AG09309 (cell line): ENCODE measurements at regions not wholly inside any gene's neighbourhood (a gene's known extent, or its start where the extent isn't known, plus 50 kb on each side); places are given as distances from the start of the nearest gene placed in this dataset.

Experiments used
- DNase-seq: peaks from one replicate; pipeline ENCODE4 v3.0.0-alpha.2; 2010; ENCODE audit warnings: low read depth
- H3K4me3 ChIP-seq: 2 replicates; pipeline ENCODE4 v1.5.1; 2011; ENCODE audit warnings: mild to moderate bottlenecking, low read depth, low read length, moderate library complexity; ENCODE audit not compliant: control insufficient read depth
- CTCF ChIP-seq: IDR thresholded peaks from 2 replicates; pipeline ENCODE4 v1.5.1; 2011; ENCODE audit warnings: mild to moderate bottlenecking, low read depth, low read length, inconsistent platforms; ENCODE audit not compliant: insufficient read depth, control insufficient read depth; ENCODE audit errors: missing control alignments

- DNase-seq, result no peak
- no peak for TF ChIP-seq CTCF
- H3K4me3 ChIP-seq, result no peak overlapping the region
Measured at GRCh38 chr18:6646801-6647200, 82.7 kb upstream of the ARHGAP28 start.

GRCh38 chr18:6648581-6648980 is 80.9 kb upstream of the ARHGAP28 start:
- DNase-seq, result no peak
- no peak for TF ChIP-seq CTCF
- no peak overlapping the region for H3K4me3 ChIP-seq

DNA sequence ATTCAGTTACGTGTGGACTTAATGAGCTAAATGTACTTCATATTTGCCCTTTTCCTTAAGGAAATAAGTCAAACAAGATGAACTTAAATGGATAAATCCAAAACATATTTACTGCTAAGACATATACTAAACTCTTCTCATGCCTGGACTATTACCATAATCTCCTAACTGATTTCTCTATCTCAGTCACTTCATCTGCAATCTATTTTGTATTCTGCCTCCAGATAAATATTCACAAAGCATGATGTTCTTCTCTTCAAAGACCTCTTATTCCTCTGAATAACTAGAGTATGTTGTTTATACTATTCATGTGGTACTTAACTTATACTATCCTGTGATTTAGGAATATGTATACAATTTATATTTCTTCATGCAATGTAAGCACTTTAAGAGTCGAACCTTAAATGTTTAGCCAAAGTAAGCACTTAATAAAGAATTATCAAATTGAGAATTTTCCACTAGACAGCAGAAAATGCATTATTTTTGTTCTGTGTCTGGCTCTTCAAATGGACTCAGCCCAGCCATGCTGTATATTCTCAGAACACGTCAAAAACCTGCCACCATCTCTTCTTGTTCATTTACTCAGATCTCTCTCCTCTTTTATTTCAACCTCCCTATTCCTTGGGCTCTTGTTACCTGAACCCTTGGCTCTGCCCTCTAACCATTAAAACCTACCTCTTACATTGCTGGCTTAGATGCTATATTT is 79.9 kb upstream of the ARHGAP28 start:
- DNase-seq, result no peak
- H3K4me3 ChIP-seq, result no peak overlapping the region
- no peak for TF ChIP-seq CTCF

DNA sequence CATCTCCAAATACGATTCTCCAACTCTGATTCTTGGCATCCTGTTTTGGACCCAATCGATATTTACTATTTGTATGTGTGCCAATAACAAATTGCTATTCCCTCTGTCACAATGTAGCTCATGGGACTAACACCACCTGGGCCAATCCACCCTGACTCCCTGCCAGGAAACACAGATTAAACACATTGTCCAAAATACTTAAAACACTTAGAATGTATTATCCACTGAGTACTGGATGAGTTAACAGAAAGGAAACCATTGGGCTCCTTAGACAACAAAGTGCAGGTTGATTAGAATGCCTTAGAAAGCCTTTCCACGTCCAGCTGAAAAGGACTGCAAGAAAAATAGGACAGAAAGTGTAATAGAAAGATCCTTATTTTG is 79.4 kb upstream of the ARHGAP28 start:
- H3K4me3 ChIP-seq, result no peak overlapping the region
- no peak for DNase-seq
- no peak for TF ChIP-seq CTCF

GRCh38 chr18:6650747-6651146 is 78.8 kb upstream of the ARHGAP28 start:
- H3K4me3 ChIP-seq, result no peak overlapping the region

GRCh38 chr18:6652098-6652497 is 77.4 kb upstream of the ARHGAP28 start:
- no peak overlapping the region for H3K4me3 ChIP-seq
- TF ChIP-seq CTCF, result no peak
- DNase-seq, result no peak

More at GRCh38 chr18:6650747-6651146, 78.8 kb upstream of the ARHGAP28 start:
- no peak for TF ChIP-seq CTCF
- DNase-seq, result no peak
